RWPE1 (cell line): ENCODE measurements at regions not wholly inside any gene's neighbourhood (a gene's known extent, or its start where the extent isn't known, plus 50 kb on each side); places are given as distances from the start of the nearest gene placed in this dataset.

ENCODE experiments used
- CTCF ChIA-PET: fragments of 350-600 bp; sonication (Branson Sonifier 250); formaldehyde crosslinking; extraction: SDS; loops from one replicate; lab custom pipeline; 2021; lab: Yijun Ruan, JAX
- POLR2A ChIA-PET: fragments of 400-600 bp; formaldehyde crosslinking; extraction: SDS; loops from one replicate; lab custom pipeline; 2020; ENCODE audit warnings: antibody characterized with exemption; ENCODE audit not compliant: low non-redundant PET; lab: Yijun Ruan, JAX
- DNase-seq: peaks from one replicate; pipeline ENCODE4 v3.0.0; 2012; ENCODE audit warnings: low spot score
- H3K27ac ChIP-seq: fragments of 450-650 bp; 2 replicates; pipeline ENCODE4 v1.5.1; 2017
- TF ChIP-seq, protein P1 (sequence below): fragments of 450-650 bp; conservative IDR thresholded peaks from 2 replicates; pipeline ENCODE4 v1.5.1; 2017; ENCODE audit warnings: low read depth, mild to moderate bottlenecking

DNA sequence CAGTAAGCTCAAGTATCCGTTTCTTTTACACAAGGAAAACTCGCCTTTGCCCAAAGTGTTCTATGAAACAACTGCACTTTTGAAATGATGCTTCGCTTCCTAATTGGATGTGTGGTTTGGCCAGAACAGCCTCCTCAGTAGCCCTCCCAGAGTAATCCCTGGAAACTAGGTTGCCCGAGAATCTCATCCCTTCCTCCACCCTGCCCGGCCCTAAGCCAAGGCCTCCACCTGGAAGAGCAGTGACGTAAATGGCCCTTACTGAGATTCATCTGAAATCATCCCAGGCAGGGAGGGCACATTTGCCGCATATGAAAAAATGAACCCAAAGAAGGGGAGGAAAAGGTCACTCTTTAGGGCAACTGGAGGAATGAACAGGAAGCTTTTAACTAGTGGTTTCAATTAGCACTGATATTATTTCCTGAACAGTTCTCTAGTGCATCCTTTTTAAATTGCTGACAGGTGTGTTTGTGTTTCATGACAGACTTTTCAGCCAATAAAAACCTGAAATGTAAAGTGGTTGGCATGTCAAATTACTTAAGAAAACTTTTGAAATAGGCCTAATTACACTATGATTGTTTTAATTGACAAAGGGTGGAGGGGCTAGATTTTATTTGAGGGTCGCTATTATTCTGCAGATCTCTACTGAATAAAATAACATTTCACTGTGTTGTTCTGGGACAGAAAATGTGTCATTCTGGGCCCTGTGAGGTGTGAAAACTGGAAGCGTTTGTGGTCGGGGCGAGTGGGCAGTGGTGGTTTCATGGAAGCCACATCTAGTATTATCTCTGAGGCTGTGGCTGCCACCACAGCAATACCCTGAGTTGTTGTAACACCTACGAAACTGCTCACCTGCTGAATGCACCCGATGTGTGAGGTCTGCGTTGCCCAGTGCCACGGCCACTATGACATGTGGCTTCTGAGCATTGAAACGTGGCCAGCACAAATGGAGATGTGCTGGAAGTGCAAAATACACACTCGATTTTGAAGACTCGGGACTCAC is 112.1 kb downstream of the ZIC5 start:
- no peak for DNase-seq
- H3K27ac ChIP-seq: no peak overlapping the region
- TF ChIP-seq, protein P1, sequence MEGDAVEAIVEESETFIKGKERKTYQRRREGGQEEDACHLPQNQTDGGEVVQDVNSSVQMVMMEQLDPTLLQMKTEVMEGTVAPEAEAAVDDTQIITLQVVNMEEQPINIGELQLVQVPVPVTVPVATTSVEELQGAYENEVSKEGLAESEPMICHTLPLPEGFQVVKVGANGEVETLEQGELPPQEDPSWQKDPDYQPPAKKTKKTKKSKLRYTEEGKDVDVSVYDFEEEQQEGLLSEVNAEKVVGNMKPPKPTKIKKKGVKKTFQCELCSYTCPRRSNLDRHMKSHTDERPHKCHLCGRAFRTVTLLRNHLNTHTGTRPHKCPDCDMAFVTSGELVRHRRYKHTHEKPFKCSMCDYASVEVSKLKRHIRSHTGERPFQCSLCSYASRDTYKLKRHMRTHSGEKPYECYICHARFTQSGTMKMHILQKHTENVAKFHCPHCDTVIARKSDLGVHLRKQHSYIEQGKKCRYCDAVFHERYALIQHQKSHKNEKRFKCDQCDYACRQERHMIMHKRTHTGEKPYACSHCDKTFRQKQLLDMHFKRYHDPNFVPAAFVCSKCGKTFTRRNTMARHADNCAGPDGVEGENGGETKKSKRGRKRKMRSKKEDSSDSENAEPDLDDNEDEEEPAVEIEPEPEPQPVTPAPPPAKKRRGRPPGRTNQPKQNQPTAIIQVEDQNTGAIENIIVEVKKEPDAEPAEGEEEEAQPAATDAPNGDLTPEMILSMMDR: no peak
- ChIA-PET CTCF (interaction anchor here (0.5 kb wide), 1 partner anchor 51 kb away, joined by 3 read pairs; no protein-coding TSS in a partner anchor), POLR2A (no interaction called here)

DNA sequence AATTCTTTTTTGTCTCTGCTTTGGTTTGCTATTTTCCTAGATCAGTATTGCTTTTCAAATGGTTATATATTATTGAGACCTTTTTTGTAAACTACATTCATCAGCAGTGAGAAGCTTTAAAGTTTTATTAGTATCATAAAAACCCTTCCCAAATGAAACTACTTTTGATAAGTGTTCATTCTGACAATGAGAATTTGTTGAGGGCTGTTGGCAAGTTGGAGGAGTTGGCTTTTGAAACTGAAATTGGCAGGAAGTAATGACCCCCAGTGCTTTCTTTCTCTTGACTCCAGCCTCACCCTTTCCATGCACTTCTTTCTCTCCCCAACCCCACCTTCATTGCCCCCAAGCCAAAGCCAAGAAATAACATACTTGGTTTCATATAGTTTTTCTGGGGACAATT is 113.8 kb downstream of the ZIC5 start:
- ChIA-PET POLR2A (no interaction called here), CTCF (no interaction called here)
- no peak overlapping the region for H3K27ac ChIP-seq
- TF ChIP-seq, protein P1: no peak
- no peak for DNase-seq

DNA sequence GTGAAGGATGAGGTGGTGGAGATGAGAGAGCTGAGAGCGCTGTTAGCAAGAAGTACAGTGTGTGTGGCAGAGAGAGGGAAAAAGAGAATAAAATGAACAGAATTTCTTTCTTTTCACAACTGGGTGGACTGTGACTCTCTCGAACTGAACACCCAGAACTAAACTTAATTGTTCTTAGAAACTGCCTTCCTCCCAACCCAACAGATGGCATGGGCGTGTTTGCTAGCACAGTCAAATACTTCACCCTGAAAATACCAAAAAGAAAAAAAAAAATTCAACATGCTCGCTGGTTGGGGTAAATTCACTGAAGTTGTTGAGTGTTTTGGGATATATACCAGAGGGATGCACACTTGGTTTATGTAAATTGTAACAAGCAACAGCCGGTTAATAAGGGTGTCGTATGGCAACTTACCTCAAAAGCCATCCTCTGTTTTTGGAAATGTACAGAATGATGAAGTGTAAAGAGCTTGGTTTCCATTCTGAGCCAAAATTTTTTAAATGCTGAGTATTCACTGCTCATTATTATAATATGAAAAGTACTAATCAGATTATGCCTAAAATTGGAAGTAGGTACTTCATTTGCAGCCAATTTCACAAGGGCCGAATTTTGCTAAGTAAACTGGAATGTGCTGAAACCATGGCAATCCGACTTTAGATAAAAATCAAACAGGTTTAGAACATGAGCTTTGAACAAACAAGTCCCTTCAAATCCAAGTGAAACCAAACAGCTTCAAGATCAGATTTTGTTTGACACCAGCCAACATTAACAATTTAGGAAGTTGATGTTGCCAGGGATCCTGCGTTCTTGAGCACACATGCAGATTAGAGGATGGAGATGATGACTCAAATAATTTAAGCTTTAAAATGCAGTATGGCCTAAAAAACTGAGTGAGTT is 115.8 kb downstream of the ZIC5 start:
- ChIA-PET POLR2A (no interaction called here), CTCF (interaction anchor here (0.5 to 0.7 kb wide), 2 partner anchors 144 to 327 kb away, joined by 3 to 4 read pairs; no protein-coding TSS in a partner anchor)
- TF ChIP-seq, protein P1: no peak
- DNase-seq: no peak
- H3K27ac ChIP-seq: no peak overlapping the region

DNA sequence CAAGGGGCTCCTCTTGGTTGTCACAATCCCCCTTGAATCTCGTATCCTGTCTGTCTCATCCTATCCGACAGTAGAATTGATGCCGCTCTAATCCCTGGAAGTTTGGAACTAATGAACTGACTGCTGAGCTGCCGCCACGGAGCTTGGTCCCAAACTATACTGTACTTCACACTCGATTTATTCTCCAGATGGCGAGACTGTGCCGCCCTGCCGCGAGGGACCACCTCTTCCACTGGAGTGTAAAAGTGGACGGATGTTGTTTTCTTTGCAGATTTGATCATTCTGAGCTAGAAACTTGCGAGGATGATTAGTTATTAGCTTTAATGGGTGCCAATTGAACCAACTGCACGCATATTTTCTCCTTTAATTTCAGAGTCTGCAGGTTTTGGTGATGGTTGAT is 117.2 kb downstream of the ZIC5 start:
- TF ChIP-seq, protein P1: no peak
- POLR2A ChIA-PET: no interaction called here
- CTCF ChIA-PET: interaction anchor here (0.7 kb wide), 1 partner anchor 198 kb away, joined by 3 read pairs; no protein-coding TSS in a partner anchor

DNA sequence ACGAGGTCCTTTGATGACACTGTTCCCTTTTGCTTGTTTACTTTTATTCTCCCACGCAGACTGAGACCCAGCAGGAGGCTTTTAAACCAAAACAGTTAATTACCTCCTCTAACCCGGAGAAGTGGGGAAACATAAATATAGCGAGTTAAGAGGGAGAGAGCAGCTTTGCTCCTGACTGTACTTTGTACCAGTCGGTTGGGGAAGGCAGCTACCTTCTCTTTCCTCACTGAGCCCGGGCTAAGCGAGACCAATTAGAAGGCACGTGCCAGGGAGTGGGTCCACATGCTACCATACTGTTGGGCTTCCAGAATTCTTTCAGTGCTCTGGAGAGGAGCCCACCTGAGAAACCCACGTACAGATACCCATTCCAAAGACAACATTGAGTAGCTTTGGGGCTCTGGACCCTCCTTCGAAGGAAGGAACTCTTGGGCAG is 124.2 kb downstream of the ZIC5 start:
- no peak overlapping the region for H3K27ac ChIP-seq
- no peak for DNase-seq
- TF ChIP-seq, protein P1: no peak
- POLR2A ChIA-PET: no interaction called here
- CTCF ChIA-PET: interaction anchor here (0.6 kb wide), 2 partner anchors 37 to 1240 kb away, joined by 3 to 4 read pairs; no protein-coding TSS in a partner anchor

More for the DNA sequence above, 117.2 kb downstream of the ZIC5 start:
- H3K27ac ChIP-seq: no peak overlapping the region
- no peak for DNase-seq
